ENCODE measurements at regions not wholly inside any gene's neighbourhood (a gene's known extent, or its start where the extent isn't known, plus 50 kb on each side); places are given as distances from the start of the nearest gene placed in this dataset.

- ATAC-seq (ENCODE audit: low FRiP score) (no peak), DNase-seq (no peak)
- H3K27ac ChIP-seq (ENCODE audit: low read depth in 1 of 2, low read length in 2 of 2), result no peak overlapping the region
- 82 to 90% methylated on average over 7 of the region's 7 CpGs for WGBS, 2 donors
- H3K4me3 ChIP-seq (ENCODE audit: low read length in 2 of 2), result no peak overlapping the region
- H3K4me1 ChIP-seq (ENCODE audit: control insufficient read depth in 1 of 2, insufficient read depth in 2 of 2, low read length in 2 of 2), result no peaks in the 10 kb centered on the region
- intact Hi-C loops (cut with DNase I), result no loop called here
- no peaks in the 10 kb centered on the region for H3K36me3 ChIP-seq (ENCODE audit: control insufficient read depth in 1 of 2, insufficient read depth in 2 of 2, low read length in 1 of 2)
- no peaks in the 10 kb centered on the region for H3K27me3 ChIP-seq (ENCODE audit: control insufficient read depth in 1 of 2, insufficient read depth in 2 of 2, low read length in 1 of 2)
- peaks cover 1% of the 10 kb centered on the region for H3K9me3 ChIP-seq (ENCODE audit: control insufficient read depth, low read length)
Observed at GRCh38 chr5:39648848-39649227, 224.1 kb upstream of the DAB2 start.

GRCh38 chr5:39648085-39648847 lies 223.5 kb upstream of the DAB2 start:
- Histone ChIP-seq H3K36me3 (ENCODE audit: control insufficient read depth in 1 of 2, insufficient read depth in 2 of 2, low read length in 1 of 2) (no peaks in the 10 kb centered on the region), H3K4me3 (ENCODE audit: low read length in 2 of 2) (no peak overlapping the region), H3K9me3 (ENCODE audit: control insufficient read depth, low read length) (peaks cover 1% of the 10 kb centered on the region), H3K4me1 (ENCODE audit: control insufficient read depth in 1 of 2, insufficient read depth in 2 of 2, low read length in 2 of 2) (no peaks in the 10 kb centered on the region), H3K27me3 (ENCODE audit: control insufficient read depth in 1 of 2, insufficient read depth in 2 of 2, low read length in 1 of 2) (no peaks in the 10 kb centered on the region), H3K27ac (ENCODE audit: low read depth in 1 of 2, low read length in 2 of 2) (no peak overlapping the region)
- ATAC-seq (ENCODE audit: low FRiP score) (no peak), DNase-seq (no peak)
- WGBS, 2 donors, result 50 to 60% methylated on average over 3 of the region's 3 CpGs
- intact Hi-C loops (cut with DNase I), result no loop called here

- intact Hi-C loops (cut with DNase I), result no loop called here
- no peak overlapping the region for H3K4me3 ChIP-seq (ENCODE audit: low read length in 2 of 2)
- no peaks in the 10 kb centered on the region for H3K9me3 ChIP-seq (ENCODE audit: control insufficient read depth, low read length)
- ATAC-seq (ENCODE audit: low FRiP score) (no peak), DNase-seq (no peak)
- no peaks in the 10 kb centered on the region for H3K36me3 ChIP-seq (ENCODE audit: control insufficient read depth in 1 of 2, insufficient read depth in 2 of 2, low read length in 1 of 2)
- no peaks in the 10 kb centered on the region for H3K4me1 ChIP-seq (ENCODE audit: control insufficient read depth in 1 of 2, insufficient read depth in 2 of 2, low read length in 2 of 2)
- no peak overlapping the region for H3K27ac ChIP-seq (ENCODE audit: low read depth in 1 of 2, low read length in 2 of 2)
- WGBS, 2 donors, result 93 to 100% methylated on average over 1 of the region's 1 CpG
- H3K27me3 ChIP-seq (ENCODE audit: control insufficient read depth in 1 of 2, insufficient read depth in 2 of 2, low read length in 1 of 2), result no peaks in the 10 kb centered on the region
Observed at GRCh38 chr5:39640552-39640951, 215.8 kb upstream of the DAB2 start.

GRCh38 chr5:39639618-39640089 lies 214.9 kb upstream of the DAB2 start:
- ATAC-seq (ENCODE audit: low FRiP score) (no peak), DNase-seq (no peak)
- Histone ChIP-seq H3K4me1 (ENCODE audit: control insufficient read depth in 1 of 2, insufficient read depth in 2 of 2, low read length in 2 of 2) (no peaks in the 10 kb centered on the region), H3K9me3 (ENCODE audit: control insufficient read depth, low read length) (no peaks in the 10 kb centered on the region), H3K27ac (ENCODE audit: low read depth in 1 of 2, low read length in 2 of 2) (no peak overlapping the region), H3K4me3 (ENCODE audit: low read length in 2 of 2) (no peak overlapping the region), H3K36me3 (ENCODE audit: control insufficient read depth in 1 of 2, insufficient read depth in 2 of 2, low read length in 1 of 2) (no peaks in the 10 kb centered on the region), H3K27me3 (ENCODE audit: control insufficient read depth in 1 of 2, insufficient read depth in 2 of 2, low read length in 1 of 2) (no peaks in the 10 kb centered on the region)
- WGBS, 2 donors, result 78 to 82% methylated on average over 3 of the region's 3 CpGs
- intact Hi-C loops (cut with DNase I), result no loop called here

GRCh38 chr5:39638813-39639212 lies 214.0 kb upstream of the DAB2 start:
- Histone ChIP-seq H3K9me3 (ENCODE audit: control insufficient read depth, low read length) (no peaks in the 10 kb centered on the region), H3K4me1 (ENCODE audit: control insufficient read depth in 1 of 2, insufficient read depth in 2 of 2, low read length in 2 of 2) (no peaks in the 10 kb centered on the region), H3K27me3 (ENCODE audit: control insufficient read depth in 1 of 2, insufficient read depth in 2 of 2, low read length in 1 of 2) (no peaks in the 10 kb centered on the region), H3K4me3 (ENCODE audit: low read length in 2 of 2) (no peak overlapping the region), H3K27ac (ENCODE audit: low read depth in 1 of 2, low read length in 2 of 2) (no peak overlapping the region), H3K36me3 (ENCODE audit: control insufficient read depth in 1 of 2, insufficient read depth in 2 of 2, low read length in 1 of 2) (no peaks in the 10 kb centered on the region)
- DNase-seq (no peak), ATAC-seq (ENCODE audit: low FRiP score) (no peak)
- intact Hi-C loops (cut with DNase I), result no loop called here

- H3K4me1 ChIP-seq (ENCODE audit: control insufficient read depth in 1 of 2, insufficient read depth in 2 of 2, low read length in 2 of 2), result no peaks in the 10 kb centered on the region
- H3K4me3 ChIP-seq (ENCODE audit: low read length in 2 of 2), result no peak overlapping the region
- DNase-seq, result no peak
- H3K9me3 ChIP-seq (ENCODE audit: control insufficient read depth, low read length), result no peaks in the 10 kb centered on the region
- no peak overlapping the region for H3K27ac ChIP-seq (ENCODE audit: low read depth in 1 of 2, low read length in 2 of 2)
- intact Hi-C loops (cut with DNase I), result no loop called here
- WGBS, 2 donors, result 89% methylated on average over 4 of the region's 4 CpGs
- H3K27me3 ChIP-seq (ENCODE audit: control insufficient read depth in 1 of 2, insufficient read depth in 2 of 2, low read length in 1 of 2), result peaks cover 0 to 2% of the 10 kb centered on the region in 2 donors
- ATAC-seq (ENCODE audit: low FRiP score), result no peak
- H3K36me3 ChIP-seq (ENCODE audit: control insufficient read depth in 1 of 2, insufficient read depth in 2 of 2, low read length in 1 of 2), result no peaks in the 10 kb centered on the region
Observed at GRCh38 chr5:39633057-39633456, 208.3 kb upstream of the DAB2 start.

- H3K36me3 ChIP-seq (ENCODE audit: control insufficient read depth in 1 of 2, insufficient read depth in 2 of 2, low read length in 1 of 2), result no peaks in the 10 kb centered on the region
- H3K9me3 ChIP-seq (ENCODE audit: control insufficient read depth, low read length), result no peaks in the 10 kb centered on the region
- intact Hi-C loops (cut with DNase I), result no loop called here
- 55 to 57% methylated on average over 1 of the region's 1 CpG for WGBS, 2 donors
- H3K27me3 ChIP-seq (ENCODE audit: control insufficient read depth in 1 of 2, insufficient read depth in 2 of 2, low read length in 1 of 2), result peaks cover 0 to 2% of the 10 kb centered on the region in 2 donors
- H3K27ac ChIP-seq (ENCODE audit: low read depth in 1 of 2, low read length in 2 of 2), result no peak overlapping the region
- no peak overlapping the region for H3K4me3 ChIP-seq (ENCODE audit: low read length in 2 of 2)
- DNase-seq, result no peak
- H3K4me1 ChIP-seq (ENCODE audit: control insufficient read depth in 1 of 2, insufficient read depth in 2 of 2, low read length in 2 of 2), result no peaks in the 10 kb centered on the region
- no peak for ATAC-seq (ENCODE audit: low FRiP score)
Observed at GRCh38 chr5:39631958-39632357, 207.2 kb upstream of the DAB2 start.

GRCh38 chr5:39629946-39630345 lies 205.2 kb upstream of the DAB2 start:
- DNase-seq, result no peak
- no peaks in the 10 kb centered on the region for H3K9me3 ChIP-seq (ENCODE audit: control insufficient read depth, low read length)
- no peaks in the 10 kb centered on the region for H3K36me3 ChIP-seq (ENCODE audit: control insufficient read depth in 1 of 2, insufficient read depth in 2 of 2, low read length in 1 of 2)
- intact Hi-C loops (cut with DNase I), result no loop called here
- no peak overlapping the region for H3K4me3 ChIP-seq (ENCODE audit: low read length in 2 of 2)
- 85 to 87% methylated on average over 5 of the region's 5 CpGs for WGBS, 2 donors
- peaks cover 0 to 2% of the 10 kb centered on the region in 2 donors for H3K27me3 ChIP-seq (ENCODE audit: control insufficient read depth in 1 of 2, insufficient read depth in 2 of 2, low read length in 1 of 2)
- ATAC-seq (ENCODE audit: low FRiP score), result no peak
- no peaks in the 10 kb centered on the region for H3K4me1 ChIP-seq (ENCODE audit: control insufficient read depth in 1 of 2, insufficient read depth in 2 of 2, low read length in 2 of 2)
- no peak overlapping the region for H3K27ac ChIP-seq (ENCODE audit: low read depth in 1 of 2, low read length in 2 of 2)

- 85 to 89% methylated on average over 2 of the region's 2 CpGs for WGBS, 2 donors
Observed at GRCh38 chr5:39628348-39628747, 203.6 kb upstream of the DAB2 start.

More at GRCh38 chr5:39628348-39628747, 203.6 kb upstream of the DAB2 start:
- ATAC-seq (ENCODE audit: low FRiP score) (no peak), DNase-seq (no peak)
- Histone ChIP-seq H3K27me3 (ENCODE audit: control insufficient read depth in 1 of 2, insufficient read depth in 2 of 2, low read length in 1 of 2) (peaks cover 0 to 2% of the 10 kb centered on the region in 2 donors), H3K9me3 (ENCODE audit: control insufficient read depth, low read length) (no peaks in the 10 kb centered on the region), H3K36me3 (ENCODE audit: control insufficient read depth in 1 of 2, insufficient read depth in 2 of 2, low read length in 1 of 2) (no peaks in the 10 kb centered on the region), H3K27ac (ENCODE audit: low read depth in 1 of 2, low read length in 2 of 2) (no peak overlapping the region), H3K4me3 (ENCODE audit: low read length in 2 of 2) (no peak overlapping the region), H3K4me1 (ENCODE audit: control insufficient read depth in 1 of 2, insufficient read depth in 2 of 2, low read length in 2 of 2) (no peaks in the 10 kb centered on the region)
- intact Hi-C loops (cut with DNase I), result no loop called here

Measured in aorta (tissue), 5 donors.